ENCODE measurements at regions not wholly inside any gene's neighbourhood (a gene's known extent, or its start where the extent isn't known, plus 50 kb on each side); places are given as distances from the start of the nearest gene placed in this dataset.

- no peak for DNase-seq
These were observed 59.9 kb upstream of the BHLHE23 start for GRCh38 chr20:63066506-63067265.

DNA sequence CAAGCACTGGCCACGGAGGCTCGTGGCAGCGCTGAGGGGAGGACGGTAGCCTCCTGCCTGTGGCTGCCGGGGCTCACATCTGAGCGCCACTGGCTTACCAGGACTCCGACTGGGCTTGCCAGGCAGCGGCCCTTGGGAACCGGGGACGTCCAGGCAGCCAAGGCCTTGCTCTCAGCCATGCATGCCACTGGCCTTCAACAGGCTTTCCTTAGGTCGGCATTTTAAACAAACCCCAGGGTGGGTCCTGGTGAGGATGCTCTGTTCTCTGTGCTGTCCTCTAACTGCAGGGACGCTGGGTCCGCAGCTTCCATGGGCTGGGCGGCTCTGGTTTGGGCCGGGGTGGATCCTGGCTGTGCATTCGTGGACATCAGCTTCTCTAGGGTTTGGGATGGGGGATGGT, 59.1 kb upstream of the BHLHE23 start:
- no peak for DNase-seq

- DNase-seq: no peak
These were observed 58.3 kb upstream of the BHLHE23 start for GRCh38 chr20:63064745-63065711.

DNA sequence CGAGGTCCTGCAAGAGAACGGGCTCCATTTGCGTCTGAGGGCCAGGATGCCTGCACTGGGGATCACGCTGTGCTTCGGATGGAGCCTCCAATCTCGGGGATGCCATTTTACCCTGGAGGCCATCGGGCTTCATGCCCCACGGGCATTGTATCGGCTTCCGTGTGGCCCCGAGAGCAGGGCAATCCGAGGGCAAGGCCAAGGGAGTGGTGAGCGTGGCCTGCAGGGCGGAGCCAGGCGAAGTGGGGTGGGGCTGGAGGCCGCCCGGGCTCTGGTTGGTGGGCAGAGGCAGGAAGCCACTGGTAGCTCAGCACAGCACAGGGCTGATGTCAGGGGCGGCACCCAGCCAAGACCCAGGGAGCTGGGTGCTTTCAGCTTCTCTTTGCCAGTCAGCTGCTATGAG, 57.5 kb upstream of the BHLHE23 start:
- DNase-seq: no peak

- no peak for DNase-seq
These were observed 55.7 kb upstream of the BHLHE23 start for GRCh38 chr20:63062188-63063140.

- no peak for DNase-seq
These were observed 55.0 kb upstream of the BHLHE23 start for GRCh38 chr20:63061771-63062100.

- no peak for DNase-seq
These were observed 54.4 kb upstream of the BHLHE23 start for GRCh38 chr20:63061051-63061770.

- peak; percentile 74 for DNase-seq
These were observed 53.6 kb upstream of the BHLHE23 start for GRCh38 chr20:63060057-63060991.

- DNase-seq: no peak
These were observed 52.9 kb upstream of the BHLHE23 start for GRCh38 chr20:63059684-63060056.

- no peak for DNase-seq
These were observed 52.1 kb upstream of the BHLHE23 start for GRCh38 chr20:63058696-63059335.

GRCh38 chr20:63057171-63058117, 50.7 kb upstream of the BHLHE23 start:
- DNase-seq: no peak

DNA sequence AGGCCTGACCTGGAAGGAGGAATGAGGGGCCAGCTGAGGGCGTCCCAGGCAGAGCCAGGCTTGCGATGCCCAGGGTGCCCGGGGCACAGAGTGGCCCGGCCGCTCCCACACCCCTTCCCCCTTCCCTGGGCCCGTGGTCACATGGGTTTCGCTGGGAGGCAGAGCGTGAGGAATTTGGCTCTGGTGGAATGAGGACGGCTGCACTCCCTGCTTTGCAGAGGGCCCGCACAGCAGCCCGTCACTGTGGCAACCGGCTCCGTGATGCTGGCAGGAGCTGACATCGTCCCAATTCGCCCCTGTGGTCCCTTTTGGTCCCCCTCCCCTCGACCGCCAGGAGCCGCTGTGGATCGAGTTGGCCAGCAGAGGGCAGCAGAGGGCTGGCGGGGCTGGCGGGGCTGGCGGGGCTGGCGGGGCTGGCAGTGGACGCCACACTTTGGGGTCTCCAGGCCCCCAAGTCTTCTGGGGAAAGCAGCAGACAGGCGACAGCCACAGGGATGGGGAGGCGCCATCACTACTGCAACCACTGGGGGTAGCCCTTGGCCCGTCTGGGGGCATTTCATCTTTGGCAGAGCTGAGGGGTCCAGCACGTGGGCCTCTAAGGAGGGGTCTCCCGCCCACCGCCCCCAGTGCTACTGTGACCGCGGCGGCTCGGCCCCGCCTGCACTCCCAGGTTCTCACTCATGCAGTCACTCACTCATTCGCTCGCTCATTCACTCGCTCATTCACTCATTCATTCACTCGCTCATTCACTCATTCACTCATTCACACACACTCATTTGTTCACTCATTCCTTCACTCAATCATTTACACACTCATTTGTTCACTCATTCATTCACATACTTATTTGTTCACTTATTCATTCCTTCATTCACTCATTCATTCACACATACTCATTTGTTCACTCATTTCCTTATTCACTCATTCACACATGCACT, 49.7 kb upstream of the BHLHE23 start:
- no peak for DNase-seq

All from DMS 273 treated with DMSO at 0.1 percent for 48 hours (cell line).